HK-2 (cell line): ENCODE measurements at regions not wholly inside any gene's neighbourhood (a gene's known extent, or its start where the extent isn't known, plus 50 kb on each side); places are given as distances from the start of the nearest gene placed in this dataset.
A peak's percentile ranks its signal among the peaks of the same experiment; 100 is the strongest.

Source experiments
- DNase-seq: peaks from one replicate; pipeline ENCODE4 v3.0.0-alpha.2; 2018; ENCODE audit not compliant: unreplicated experiment

DNA sequence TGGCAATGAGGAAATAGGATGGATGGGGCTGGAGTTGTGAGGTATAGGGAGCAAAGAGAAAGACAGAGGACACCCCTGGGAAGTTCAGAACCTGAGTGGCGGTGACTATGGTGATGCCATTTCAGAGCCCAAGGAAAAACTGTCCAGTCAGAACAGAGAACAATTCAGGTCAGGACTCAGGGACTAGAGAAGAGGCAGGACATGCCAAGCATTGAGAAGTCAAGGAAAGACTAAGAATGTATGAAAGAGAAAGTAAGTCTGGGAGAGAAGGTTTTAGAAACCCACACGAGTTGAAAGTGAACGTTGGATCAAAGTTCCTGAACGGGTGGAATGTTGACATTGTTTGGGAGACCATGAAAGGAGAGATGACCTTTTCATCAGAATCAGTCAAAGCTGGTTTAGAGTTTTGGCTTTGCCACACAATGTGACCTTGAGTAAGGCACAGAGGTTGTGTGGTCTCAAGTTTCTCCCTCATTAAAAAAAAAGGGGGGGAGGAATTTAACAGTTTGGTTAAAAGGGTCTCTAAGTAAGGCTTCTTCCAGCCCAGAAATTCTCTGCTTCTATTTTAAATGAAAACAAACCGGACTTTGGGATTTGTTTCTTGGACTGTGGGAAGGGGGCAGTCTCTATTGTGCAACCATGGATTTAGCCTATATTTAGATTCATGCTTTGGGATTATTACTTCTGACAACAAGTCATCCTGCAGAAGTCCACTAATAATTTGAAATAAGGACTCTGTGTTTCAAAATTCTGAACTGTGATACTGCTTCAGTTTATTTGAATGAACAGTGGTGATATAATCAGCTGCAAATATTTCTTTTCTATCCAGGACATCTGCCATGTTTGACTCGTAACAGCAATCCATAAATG lies 315.9 kb upstream of the TBL1XR1 start:
- no peak for DNase-seq

DNA sequence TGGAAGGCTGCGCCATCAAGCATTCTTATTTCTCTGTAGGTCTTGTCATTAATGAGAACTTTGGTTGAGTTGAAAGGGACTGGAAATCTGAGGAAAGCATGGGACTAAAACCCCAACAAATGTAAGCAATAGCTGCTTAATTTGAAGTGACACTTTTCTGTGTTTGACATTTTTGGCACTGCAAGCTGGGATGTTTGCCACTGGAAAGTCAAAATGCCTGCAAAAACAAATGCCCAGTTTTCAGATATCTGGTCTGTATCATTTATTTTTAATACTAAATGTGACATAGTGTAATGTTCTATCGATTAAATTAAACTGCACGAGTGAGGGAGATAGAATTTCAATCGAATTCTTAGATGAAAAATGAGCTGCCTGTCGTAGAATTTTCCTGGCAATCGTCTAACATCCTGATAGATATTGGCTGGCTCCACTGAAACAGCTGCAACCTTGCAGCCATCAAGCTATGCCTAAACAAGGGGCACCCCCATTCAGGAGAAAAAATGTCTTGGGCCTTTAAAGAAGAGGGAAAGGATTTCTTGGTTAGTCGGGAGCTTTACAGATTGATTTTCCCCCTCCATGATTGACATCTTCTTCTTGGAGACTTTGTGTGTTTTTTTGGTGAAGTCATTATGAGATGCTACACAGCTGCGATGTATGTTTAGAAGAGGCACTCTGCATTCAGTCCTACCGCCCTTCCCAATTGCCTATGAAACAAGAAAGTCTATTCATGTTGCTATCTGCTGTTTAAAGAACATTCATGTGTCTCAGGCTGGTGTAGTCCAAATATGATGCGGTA lies 316.7 kb upstream of the TBL1XR1 start:
- no peak for DNase-seq

DNA sequence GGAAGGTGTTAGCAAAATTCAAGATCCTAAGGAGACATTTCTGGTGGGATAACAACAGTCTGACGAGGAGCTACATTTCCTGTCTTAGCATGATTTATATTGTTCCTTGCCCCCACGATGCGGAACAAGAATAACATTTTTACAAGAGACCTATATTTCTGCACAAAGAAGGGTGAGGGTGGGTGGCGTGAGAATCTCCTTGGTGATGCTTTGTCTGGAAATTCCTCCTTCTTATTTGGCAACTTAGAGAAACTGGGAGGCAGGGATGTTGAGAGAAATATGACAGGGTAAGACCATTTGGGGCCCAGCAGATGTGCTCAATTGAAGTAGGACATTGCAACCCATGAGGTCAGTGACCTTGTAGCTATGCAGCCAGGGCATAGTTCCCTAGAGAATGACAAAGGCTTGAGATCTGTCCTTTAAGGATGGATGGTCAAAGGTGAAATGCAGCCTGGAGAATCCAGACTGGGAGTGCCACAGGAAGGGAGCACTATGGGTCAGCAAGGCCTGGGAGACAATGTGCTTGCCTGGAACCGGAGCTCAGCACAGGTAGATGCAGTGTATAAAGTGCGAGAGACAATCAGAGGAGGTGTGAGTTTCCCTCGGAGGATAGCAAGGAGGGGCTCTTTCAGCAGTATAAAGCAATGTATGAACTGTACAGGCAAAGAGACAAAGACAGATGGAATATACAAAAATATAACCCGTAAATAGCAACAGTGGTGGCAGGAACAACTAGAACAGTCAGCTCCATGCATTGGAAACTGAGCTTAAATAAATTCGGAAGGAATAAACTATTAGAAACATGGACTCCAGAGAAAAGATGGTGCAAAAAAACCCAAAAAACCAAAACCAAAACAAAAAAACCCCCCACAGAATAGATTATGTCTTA lies 317.6 kb upstream of the TBL1XR1 start:
- DNase-seq, result no peak

DNA sequence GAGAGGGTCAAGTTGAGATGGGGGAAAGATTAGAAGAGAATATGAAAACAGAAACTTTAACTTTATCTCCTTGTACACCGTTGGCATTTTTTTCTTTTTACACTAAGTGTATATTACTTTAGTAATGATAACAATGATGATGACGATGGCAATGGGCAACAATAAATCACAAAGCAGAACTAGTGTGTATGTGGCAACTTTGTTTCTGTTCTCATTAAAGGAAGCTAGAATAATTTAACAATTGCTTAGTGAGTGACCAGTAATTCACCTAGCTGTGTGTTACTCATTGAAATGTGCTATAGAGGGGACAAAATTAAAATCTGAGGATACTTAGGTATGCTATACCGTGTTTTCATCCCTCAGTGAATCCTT lies 318.5 kb upstream of the TBL1XR1 start:
- DNase-seq, result no peak

DNA sequence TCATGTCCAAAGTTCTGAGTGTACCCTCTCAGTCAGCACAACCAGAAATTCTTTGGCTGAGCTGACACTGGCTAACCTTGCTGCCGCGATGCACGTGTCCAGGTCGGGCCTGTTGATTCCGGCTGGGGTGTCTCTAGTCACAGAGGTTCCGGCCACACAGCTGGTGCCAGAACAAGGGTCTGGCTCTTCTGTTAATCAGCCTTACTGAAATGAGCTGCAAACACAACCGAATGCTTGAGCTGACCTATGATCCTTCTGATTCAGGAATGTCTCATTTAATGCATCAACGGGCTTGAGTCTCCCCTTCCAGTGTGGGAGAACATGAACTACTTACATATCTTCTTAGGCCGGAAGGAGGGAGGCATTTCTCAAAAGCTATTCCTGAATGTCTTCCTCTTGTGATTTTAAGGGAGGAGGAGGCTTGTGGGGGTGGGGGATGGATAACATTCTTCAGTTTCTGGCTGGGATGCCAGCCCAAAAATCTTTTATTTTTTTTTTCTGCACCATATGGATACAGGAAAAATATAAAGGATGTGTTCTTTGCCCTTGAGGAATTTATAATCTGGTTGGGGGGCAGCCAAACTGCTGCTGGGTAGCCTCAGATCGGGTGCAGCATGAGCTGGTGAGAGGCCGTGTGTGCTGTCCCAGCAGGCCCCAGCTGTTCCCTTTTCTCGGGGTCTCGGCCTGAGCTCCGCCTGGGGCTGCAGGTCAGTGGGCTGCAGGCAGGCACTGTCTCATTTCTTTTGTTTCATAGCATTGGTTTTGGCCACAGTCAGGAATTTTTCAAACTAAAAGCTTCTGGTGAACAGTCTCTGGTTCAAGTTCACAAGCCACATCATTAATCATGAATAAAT lies 319.1 kb upstream of the TBL1XR1 start:
- DNase-seq, result peak; percentile 77

DNA sequence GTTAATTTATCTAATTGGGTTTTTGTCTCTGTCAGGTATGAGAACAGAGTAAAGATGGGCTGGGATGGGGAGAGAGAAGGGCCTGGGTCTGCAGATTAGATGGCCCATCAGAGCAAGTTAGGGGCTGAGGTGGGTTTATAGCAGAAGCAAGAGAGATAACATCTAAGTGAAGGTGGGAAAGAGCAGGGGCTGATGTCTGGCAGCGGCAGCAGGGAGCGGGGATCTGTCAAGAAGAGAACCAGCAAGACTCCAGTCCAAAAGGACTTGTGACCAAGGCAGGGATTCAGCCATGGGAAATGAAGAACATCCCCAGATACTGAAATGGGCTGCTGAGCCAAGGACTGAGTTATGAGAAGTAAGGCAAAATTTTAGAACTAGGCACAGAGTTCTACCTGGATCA lies 320.6 kb upstream of the TBL1XR1 start:
- no peak for DNase-seq

DNA sequence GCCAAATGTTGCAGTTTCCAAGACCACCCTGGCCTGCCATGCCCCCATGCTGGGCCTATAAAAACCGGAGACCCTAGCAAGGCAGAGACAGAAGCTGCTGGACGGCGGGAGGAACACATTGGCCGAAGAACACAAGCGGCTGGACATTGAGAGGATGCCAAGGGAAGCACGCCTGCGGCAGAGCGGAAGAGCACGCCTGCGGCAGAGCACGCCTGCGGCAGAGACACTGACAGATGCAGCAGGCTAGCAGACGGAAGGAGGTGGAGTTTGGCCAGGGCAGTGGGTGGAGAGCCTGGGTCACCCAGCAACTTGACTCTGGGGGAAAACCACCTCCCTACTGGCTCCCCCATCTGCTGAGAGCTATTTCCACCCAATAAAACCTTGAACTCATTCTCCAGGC lies 322.3 kb upstream of the TBL1XR1 start:
- no peak for DNase-seq

DNA sequence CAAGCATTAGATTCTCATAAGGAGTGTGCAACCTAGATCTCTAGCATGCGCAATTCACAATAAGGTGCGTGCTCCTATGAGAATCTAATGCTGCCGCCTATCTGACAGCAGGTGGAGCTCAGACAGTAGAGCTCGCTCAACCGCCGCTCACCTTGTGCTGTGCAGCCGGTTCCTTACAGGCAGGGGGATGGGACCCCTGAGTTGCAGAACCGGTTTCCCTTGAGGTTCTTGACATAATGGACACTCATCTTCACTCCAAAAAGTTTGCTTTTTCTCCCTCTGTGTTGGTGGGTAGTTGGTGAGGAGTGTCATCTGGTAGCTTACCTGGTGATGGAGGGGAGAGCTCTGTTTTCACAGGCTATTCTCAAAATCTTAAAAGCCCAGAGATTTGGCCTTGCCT lies 324.0 kb upstream of the TBL1XR1 start:
- no peak for DNase-seq

DNA sequence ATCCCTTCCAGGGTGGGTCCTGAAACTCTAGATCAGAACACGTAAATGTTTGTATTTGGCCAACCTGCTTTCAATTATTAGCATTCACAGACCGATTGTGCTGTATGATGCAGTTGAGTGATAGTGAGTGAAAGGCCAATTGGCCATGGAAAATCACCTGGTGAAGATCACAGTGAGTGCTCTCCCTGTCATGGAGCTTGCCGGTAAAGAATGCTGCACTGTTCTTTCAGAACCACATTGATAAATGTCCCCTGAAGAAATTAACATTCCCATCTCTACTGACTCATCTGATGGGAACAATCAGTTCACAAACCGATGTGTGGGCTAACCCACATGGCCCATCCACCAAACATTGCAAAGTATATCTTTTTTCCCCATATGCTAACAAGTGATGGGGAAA lies 324.8 kb upstream of the TBL1XR1 start:
- no peak for DNase-seq

DNA sequence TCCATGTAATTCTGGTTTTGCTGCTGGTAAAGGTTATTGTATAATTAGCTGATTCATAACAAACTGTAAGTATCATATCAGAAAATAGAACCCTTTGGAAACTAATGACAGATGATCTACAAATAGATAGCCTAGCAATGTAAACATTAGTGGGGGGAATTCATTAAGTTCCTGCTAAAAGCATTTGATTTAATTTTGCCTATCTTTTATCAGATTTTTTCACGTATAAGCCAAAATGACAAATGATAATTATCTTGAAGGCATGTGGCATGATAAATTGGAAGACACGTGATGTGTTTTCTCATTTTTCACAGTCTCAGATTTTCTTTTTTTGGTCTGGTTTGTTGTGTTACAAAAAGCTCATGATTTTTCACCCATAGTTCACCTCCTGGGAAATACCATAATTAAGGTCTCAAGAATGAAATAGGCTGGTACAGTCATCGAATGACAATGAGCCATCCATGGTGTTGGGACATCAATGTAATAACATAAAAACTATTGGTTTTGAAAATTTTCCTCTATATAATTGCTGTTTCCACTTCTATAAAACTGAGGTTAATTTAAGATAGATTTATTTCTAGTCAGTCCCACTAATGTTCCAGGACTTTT lies 325.9 kb upstream of the TBL1XR1 start:
- no peak for DNase-seq

DNA sequence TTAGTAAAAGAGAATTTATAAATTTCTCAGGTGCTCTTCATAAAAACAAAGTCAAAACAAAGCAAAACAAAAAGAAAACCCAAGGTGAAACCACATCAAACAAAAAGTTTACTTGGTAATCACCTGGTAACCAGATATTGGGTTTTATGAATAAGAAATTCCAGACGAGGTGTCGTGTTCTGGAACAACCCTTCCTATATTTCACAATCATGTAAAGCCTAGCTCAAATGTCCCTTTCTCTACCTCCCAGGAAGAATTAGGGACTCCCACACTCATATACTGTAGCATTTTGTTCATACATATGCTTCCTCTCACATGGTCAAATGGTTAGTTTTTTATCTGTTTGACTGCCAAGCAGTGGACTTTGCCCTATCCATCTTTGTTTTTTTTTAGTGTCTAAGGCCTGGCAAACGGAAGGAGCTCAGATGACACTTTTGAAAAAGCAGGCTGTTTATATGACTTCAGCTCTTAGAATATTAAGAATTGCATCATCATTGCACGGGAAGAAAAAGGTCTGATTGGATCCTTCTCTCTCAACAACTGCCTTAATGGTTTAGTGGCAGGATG lies 326.7 kb upstream of the TBL1XR1 start:
- no peak for DNase-seq

DNA sequence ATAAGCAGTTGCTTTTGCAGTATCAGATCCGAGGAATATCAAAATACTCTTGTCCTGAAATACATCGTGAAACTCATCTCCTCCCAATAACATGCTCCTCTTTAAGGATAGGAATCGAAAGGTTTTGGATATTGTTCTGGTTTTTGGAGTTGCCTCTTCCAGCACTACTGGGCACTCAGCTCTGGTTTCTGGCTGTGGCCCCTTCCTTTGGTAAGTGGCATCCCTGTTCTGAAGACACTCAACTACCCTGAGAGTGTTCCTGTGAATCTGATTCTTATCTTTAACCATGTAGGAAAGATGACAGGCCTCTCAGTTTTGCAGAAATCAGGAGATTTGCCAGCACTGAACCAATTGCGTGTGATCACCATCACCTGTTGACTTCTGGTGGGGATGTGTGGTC lies 327.5 kb upstream of the TBL1XR1 start:
- DNase-seq, result no peak

DNA sequence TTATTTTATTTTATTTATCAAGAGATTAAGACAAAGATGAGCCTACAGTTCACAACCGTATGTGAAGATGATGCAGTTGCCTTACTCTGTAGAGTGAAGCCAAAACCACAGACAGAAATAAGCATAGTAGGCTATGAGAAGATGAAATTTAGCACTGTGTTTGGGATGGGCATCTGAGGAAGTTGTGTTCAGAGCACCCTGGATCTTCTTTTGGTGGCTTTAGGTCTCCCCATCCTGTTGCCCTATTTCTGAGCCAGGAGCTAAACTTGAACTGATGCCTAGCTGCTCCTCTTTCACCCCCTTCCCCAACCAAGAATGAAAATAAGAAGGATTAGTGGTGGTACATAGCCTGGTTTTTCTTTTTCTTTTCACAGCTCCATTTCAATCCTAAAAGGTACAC lies 328.1 kb upstream of the TBL1XR1 start:
- no peak for DNase-seq

DNA sequence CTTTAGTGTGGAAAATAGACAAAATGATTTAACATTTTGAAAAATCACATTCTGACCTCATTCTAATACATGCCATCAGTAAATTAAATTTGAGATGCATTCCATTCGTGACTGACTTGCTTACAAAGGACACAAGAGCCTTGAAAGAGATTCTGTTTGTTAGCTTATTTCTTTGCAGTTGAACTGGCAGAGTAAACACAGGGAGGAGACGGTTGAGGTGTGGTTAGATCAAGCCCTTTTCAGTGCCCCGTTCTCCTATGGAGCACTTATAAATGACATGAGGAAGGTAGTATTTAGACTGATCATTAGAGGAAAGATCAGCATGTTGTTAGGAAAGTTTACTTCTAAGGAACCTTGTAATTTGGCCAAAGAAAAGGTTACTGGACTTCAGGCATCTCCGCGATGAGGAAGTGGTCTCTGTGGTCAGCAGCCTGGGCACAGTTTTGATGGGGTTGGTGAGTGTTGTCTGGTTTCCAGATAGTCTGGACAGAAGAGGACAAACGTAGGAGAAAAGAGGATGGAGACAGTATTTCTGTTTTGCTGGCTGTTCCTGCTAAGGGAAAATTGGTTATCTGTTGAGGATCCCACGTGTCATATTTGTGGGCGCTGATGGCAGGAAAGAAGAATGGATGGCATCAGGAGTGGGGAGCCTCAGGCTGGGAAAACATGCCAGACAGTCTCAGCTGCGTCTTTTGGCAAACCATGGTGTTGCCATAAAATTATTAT lies 328.9 kb upstream of the TBL1XR1 start:
- no peak for DNase-seq

DNA sequence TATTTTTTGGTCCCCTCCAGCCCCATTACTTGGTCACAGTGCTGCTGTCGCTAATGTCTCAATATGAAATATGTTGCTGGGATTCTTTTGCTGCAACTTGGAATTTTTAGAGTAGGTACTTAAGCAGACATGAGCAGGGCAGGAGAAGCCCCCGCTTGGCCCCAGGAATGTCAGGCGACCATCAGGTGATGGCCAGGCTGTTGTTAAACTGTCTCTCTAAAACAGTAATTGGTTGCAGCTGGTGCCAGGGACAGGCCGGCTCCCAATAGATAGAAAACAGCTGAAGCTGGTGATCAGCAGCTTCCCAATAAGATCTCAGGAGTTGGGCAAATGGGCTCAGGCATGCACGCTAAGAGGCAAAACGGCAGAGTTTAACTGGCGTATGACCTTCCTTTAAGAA lies 329.9 kb upstream of the TBL1XR1 start:
- DNase-seq, result no peak

DNA sequence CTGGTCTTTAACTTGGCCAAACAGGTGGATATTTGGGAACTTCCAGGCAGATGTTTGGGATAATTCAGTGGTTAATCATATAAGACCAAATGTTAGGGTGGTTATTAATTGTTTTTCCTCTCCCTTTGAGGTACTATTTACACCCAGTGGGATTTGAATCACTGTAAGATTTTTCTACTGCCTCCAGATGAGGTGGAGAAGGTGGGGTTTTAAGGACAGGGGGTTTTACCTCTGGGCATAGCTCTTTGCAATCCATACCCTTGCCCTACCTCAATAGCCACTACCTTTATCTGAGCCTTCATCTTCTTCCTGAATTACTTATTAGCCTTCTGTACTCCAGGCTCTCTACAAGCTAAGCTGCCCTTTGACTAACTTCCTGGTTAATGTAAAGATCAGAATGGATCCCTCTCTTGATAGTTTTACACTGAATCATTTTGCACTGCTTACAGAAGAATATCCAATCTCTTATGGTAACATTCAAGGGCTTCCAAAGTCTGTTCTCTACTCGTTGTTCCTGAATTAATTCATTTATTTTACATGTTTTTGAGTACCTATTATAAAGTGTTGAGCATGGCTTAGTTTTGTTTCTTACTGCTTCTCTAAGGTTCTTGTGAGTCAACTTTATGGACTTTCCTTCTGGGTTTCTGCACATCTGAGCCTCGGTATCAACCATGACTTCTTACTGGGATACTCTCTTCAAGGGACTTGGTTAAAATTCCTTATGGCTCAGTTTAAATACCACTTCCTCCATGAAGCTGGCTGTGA lies 331.2 kb upstream of the TBL1XR1 start:
- no peak for DNase-seq

DNA sequence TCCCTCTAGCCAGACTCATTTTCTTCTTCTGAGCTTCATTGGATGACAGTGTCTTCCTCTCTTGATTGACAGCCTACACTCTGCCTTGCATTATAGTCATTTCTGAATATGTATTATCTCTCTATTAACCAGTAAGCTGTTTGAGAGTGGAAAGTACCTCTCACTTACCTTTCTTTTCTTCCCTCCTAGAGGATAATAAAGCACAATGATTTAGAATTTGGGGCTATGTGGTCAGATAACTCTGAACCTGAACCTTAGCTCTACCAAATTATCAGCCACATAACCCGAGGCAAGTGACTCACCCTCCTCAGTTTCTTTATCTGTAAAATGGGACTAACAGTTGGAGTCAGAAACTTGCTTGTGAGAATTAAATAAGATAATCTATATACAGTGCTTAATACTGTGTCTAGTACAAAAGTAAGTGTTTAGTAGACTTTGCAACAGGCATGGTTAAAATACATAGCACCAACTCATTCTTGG lies 331.8 kb upstream of the TBL1XR1 start:
- no peak for DNase-seq

DNA sequence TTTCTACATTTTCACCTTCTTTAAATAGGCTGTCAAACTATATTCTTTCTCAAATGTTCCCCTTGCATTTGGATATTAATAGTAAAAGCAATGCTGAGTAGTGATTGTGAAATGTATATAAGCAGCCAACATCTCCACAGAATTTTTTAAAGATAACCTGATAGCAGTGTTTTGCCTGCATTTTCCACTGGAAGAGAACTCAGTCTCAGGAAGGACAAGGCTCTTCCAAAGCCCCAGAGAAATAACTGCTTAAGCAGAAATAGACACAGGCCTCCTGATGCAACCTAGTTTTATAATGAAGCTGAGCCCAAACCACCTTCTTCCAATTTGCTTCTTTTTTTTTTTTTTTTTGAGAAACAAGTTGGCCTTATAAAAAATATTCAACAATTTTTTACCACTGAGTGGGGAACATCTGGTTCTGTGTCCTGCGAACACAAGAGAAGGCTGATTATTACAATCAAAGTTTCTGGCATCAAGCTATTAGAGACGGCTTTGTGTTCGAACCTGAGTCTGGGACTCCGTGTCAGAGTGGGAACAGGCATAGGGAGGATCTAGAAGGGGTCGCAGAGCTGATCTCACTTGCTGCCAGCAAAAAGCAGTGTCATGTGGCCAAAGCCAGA lies 332.5 kb upstream of the TBL1XR1 start:
- DNase-seq, result no peak
